ENCODE measurements at regions not wholly inside any gene's neighbourhood (a gene's known extent, or its start where the extent isn't known, plus 50 kb on each side); places are given as distances from the start of the nearest gene placed in this dataset.

GRCh38 chr2:175431101-175431946 is 249.8 kb upstream of the ATP5MC3 start (continued):
- TF ChIP-seq ZNF532 (CRISPR knock-in tag; IDR thresholded peaks at IDR 0.05; ENCODE audit: borderline replicate concordance): no peak
- TF ChIP-seq E2F1 (CRISPR knock-in tag; IDR thresholded peaks at IDR 0.05): no peak
- TF ChIP-seq ATF3 (CRISPR knock-in tag; conservative IDR thresholded peaks at IDR 0.05): no peak
- TF ChIP-seq, protein P1, sequence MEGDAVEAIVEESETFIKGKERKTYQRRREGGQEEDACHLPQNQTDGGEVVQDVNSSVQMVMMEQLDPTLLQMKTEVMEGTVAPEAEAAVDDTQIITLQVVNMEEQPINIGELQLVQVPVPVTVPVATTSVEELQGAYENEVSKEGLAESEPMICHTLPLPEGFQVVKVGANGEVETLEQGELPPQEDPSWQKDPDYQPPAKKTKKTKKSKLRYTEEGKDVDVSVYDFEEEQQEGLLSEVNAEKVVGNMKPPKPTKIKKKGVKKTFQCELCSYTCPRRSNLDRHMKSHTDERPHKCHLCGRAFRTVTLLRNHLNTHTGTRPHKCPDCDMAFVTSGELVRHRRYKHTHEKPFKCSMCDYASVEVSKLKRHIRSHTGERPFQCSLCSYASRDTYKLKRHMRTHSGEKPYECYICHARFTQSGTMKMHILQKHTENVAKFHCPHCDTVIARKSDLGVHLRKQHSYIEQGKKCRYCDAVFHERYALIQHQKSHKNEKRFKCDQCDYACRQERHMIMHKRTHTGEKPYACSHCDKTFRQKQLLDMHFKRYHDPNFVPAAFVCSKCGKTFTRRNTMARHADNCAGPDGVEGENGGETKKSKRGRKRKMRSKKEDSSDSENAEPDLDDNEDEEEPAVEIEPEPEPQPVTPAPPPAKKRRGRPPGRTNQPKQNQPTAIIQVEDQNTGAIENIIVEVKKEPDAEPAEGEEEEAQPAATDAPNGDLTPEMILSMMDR (IDR thresholded peaks at IDR 0.05): no peak
- no peak for TF ChIP-seq CBFB (CRISPR knock-in tag; IDR thresholded peaks at IDR 0.05; ENCODE audit: low read depth)
- TF ChIP-seq, protein P2, sequence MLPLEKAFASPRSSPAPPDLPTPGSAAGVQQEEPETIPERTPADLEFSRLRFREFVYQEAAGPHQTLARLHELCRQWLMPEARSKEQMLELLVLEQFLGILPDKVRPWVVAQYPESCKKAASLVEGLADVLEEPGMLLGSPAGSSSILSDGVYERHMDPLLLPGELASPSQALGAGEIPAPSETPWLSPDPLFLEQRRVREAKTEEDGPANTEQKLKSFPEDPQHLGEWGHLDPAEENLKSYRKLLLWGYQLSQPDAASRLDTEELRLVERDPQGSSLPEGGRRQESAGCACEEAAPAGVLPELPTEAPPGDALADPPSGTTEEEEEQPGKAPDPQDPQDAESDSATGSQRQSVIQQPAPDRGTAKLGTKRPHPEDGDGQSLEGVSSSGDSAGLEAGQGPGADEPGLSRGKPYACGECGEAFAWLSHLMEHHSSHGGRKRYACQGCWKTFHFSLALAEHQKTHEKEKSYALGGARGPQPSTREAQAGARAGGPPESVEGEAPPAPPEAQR (CRISPR knock-in tag; IDR thresholded peaks at IDR 0.05): no peak
- TF ChIP-seq FOXP1 (CRISPR knock-in tag; IDR thresholded peaks at IDR 0.05; ENCODE audit: borderline replicate concordance): no peak
- TF ChIP-seq HMGXB4 (CRISPR knock-in tag; IDR thresholded peaks at IDR 0.05): no peak
- TF ChIP-seq ZNF317 (CRISPR knock-in tag; IDR thresholded peaks at IDR 0.05; ENCODE audit: borderline replicate concordance, low read depth): no peak
- TF ChIP-seq, protein P3, sequence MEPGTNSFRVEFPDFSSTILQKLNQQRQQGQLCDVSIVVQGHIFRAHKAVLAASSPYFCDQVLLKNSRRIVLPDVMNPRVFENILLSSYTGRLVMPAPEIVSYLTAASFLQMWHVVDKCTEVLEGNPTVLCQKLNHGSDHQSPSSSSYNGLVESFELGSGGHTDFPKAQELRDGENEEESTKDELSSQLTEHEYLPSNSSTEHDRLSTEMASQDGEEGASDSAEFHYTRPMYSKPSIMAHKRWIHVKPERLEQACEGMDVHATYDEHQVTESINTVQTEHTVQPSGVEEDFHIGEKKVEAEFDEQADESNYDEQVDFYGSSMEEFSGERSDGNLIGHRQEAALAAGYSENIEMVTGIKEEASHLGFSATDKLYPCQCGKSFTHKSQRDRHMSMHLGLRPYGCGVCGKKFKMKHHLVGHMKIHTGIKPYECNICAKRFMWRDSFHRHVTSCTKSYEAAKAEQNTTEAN (CRISPR knock-in tag; IDR thresholded peaks at IDR 0.05): no peak

GRCh38 chr2:175430236-175430635 is 248.7 kb upstream of the ATP5MC3 start:
- Mint-ChIP-seq H3K4me3 (no peak overlapping the region), H3K4me1 (peaks cover 11% of the 10 kb centered on the region), H3K36me3 (peaks cover 14% of the 10 kb centered on the region), H3K27ac (no peak overlapping the region), H3K9me3 (peaks cover 21% of the 10 kb centered on the region), H3K27me3 (ENCODE audit: low read depth) (no peaks in the 10 kb centered on the region; the same call in 1 of the 2 replicates)
- TF ChIP-seq RORB (CRISPR knock-in tag; IDR thresholded peaks at IDR 0.05) (no peak), CBFB (CRISPR knock-in tag; IDR thresholded peaks at IDR 0.05; ENCODE audit: low read depth) (no peak), GABPB1 (CRISPR knock-in tag; IDR thresholded peaks at IDR 0.05) (no peak), ZMAT4 (CRISPR knock-in tag; IDR thresholded peaks at IDR 0.05) (no peak)
- ChIA-PET POLR2A (no interaction called here), CTCF (no interaction called here)
- DNase-seq (ENCODE audit: low spot score) (no peak), ATAC-seq (no peak)
